ENCODE measurements at regions not wholly inside any gene's neighbourhood (a gene's known extent, or its start where the extent isn't known, plus 50 kb on each side); places are given as distances from the start of the nearest gene placed in this dataset.

GRCh38 chr3:177860184-177860583, 662.9 kb upstream of the TBL1XR1 start:
- TF ChIP-seq, protein P1, sequence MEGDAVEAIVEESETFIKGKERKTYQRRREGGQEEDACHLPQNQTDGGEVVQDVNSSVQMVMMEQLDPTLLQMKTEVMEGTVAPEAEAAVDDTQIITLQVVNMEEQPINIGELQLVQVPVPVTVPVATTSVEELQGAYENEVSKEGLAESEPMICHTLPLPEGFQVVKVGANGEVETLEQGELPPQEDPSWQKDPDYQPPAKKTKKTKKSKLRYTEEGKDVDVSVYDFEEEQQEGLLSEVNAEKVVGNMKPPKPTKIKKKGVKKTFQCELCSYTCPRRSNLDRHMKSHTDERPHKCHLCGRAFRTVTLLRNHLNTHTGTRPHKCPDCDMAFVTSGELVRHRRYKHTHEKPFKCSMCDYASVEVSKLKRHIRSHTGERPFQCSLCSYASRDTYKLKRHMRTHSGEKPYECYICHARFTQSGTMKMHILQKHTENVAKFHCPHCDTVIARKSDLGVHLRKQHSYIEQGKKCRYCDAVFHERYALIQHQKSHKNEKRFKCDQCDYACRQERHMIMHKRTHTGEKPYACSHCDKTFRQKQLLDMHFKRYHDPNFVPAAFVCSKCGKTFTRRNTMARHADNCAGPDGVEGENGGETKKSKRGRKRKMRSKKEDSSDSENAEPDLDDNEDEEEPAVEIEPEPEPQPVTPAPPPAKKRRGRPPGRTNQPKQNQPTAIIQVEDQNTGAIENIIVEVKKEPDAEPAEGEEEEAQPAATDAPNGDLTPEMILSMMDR (CRISPR knock-in tag; IDR thresholded peaks at IDR 0.05): no peak
- no peak for TF ChIP-seq ETV5 (CRISPR knock-in tag; IDR thresholded peaks at IDR 0.05; ENCODE audit: borderline replicate concordance)
- no peak for TF ChIP-seq ZNF781 (CRISPR knock-in tag; IDR thresholded peaks at IDR 0.05; ENCODE audit: borderline replicate concordance, not compliant biosample characterization)
- TF ChIP-seq ZNF335 (CRISPR knock-in tag; IDR thresholded peaks at IDR 0.05): no peak
- TF ChIP-seq ETV6 (CRISPR knock-in tag; conservative IDR thresholded peaks at IDR 0.05): no peak
- no peak for TF ChIP-seq ZNF432 (CRISPR knock-in tag; IDR thresholded peaks at IDR 0.05; ENCODE audit: borderline replicate concordance)
- no peak for TF ChIP-seq HNF4A (CRISPR knock-in tag; IDR thresholded peaks at IDR 0.05)
- TF ChIP-seq EP300 (IDR thresholded peaks at IDR 0.05; ENCODE audit: low read depth in 2 of 2, low read length in 2 of 2): no peak
- TF ChIP-seq EP300 (CRISPR knock-in tag; IDR thresholded peaks at IDR 0.05; ENCODE audit: borderline replicate concordance): no peak
- TF ChIP-seq, protein P2, sequence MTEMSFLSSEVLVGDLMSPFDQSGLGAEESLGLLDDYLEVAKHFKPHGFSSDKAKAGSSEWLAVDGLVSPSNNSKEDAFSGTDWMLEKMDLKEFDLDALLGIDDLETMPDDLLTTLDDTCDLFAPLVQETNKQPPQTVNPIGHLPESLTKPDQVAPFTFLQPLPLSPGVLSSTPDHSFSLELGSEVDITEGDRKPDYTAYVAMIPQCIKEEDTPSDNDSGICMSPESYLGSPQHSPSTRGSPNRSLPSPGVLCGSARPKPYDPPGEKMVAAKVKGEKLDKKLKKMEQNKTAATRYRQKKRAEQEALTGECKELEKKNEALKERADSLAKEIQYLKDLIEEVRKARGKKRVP (CRISPR knock-in tag; IDR thresholded peaks at IDR 0.05): no peak
- TF ChIP-seq, protein P3, sequence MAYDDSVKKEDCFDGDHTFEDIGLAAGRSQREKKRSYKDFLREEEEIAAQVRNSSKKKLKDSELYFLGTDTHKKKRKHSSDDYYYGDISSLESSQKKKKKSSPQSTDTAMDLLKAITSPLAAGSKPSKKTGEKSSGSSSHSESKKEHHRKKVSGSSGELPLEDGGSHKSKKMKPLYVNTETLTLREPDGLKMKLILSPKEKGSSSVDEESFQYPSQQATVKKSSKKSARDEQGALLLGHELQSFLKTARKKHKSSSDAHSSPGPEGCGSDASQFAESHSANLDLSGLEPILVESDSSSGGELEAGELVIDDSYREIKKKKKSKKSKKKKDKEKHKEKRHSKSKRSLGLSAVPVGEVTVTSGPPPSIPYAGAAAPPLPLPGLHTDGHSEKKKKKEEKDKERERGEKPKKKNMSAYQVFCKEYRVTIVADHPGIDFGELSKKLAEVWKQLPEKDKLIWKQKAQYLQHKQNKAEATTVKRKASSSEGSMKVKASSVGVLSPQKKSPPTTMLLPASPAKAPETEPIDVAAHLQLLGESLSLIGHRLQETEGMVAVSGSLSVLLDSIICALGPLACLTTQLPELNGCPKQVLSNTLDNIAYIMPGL (CRISPR knock-in tag; IDR thresholded peaks at IDR 0.05; ENCODE audit: borderline replicate concordance in 1 of 2, low read depth in 1 of 2): no peak
- TF ChIP-seq SMAD1 (CRISPR knock-in tag; IDR thresholded peaks at IDR 0.05; ENCODE audit: borderline replicate concordance, low read depth): no peak
- no peak for TF ChIP-seq ZNF33A (CRISPR knock-in tag; IDR thresholded peaks at IDR 0.05; ENCODE audit: borderline replicate concordance)
- no peak for TF ChIP-seq ZNF235 (CRISPR knock-in tag; IDR thresholded peaks at IDR 0.05; ENCODE audit: borderline replicate concordance)
- TF ChIP-seq KAT7 (CRISPR knock-in tag; IDR thresholded peaks at IDR 0.05; ENCODE audit: borderline replicate concordance): no peak
